SK-N-SH (cell line): ENCODE measurements at regions not wholly inside any gene's neighbourhood (a gene's known extent, or its start where the extent isn't known, plus 50 kb on each side); places are given as distances from the start of the nearest gene placed in this dataset.

Experiments
- CTCF ChIA-PET: fragments of 300-600, 350-600 bp; formaldehyde crosslinking; extraction: SDS; loops from one replicate; lab custom pipeline; 2021; lab: Yijun Ruan, JAX
- POLR2A ChIA-PET: fragments of 350-600 bp; sonication (Branson Sonifier 250); formaldehyde crosslinking; extraction: SDS; loops from one replicate; lab custom pipeline; 2020; ENCODE audit warnings: antibody characterized with exemption, inconsistent platforms; lab: Yijun Ruan, JAX
- DNase-seq: peaks from one replicate; pipeline ENCODE4 v3.0.0; 2012
- H2AFZ ChIP-seq: fragments of 200-600 bp; sonication (generic); 2 replicates; pipeline ENCODE4 v1.8.1; 2016; ENCODE audit warnings: antibody characterized with exemption, mild to moderate bottlenecking, low read depth
- H3F3A ChIP-seq: fragments of 200-600 bp; sonication (generic); replicated peaks from 2 replicates; pipeline ENCODE3; 2016; ENCODE audit warnings: antibody characterized with exemption, mild to moderate bottlenecking; ENCODE audit not compliant: insufficient read depth
- H3K27ac ChIP-seq, 2 experiments: fragments of 200-500 bp in 1 of 2; fragments of 200-600 bp in 1 of 2; sonication (Bioruptor generic) in 1 of 2; sonication (generic), shearing (Covaris generic) in 1 of 2; 2 replicates each; pipeline versions ENCODE4 v1.5.1 to v1.6.1; 2014 to 2016; ENCODE audit warnings: low read depth in 2 of 2, inconsistent platforms in 1 of 2, low read length in 1 of 2, mild to moderate bottlenecking in 1 of 2, mixed read lengths in 1 of 2
- H3K27me3 ChIP-seq: fragments of 200-600 bp; sonication (generic), shearing (Covaris generic); 2 replicates; pipeline ENCODE4 v1.6.1; 2016; ENCODE audit warnings: mixed run types; ENCODE audit not compliant: insufficient read depth
- H3K36me3 ChIP-seq, 2 experiments: fragments of 200-500 bp in 1 of 2; fragments of 200-600 bp in 1 of 2; sonication (Bioruptor generic) in 1 of 2; sonication (generic) in 1 of 2; replicated peaks in 1 of 2; 2 replicates each; pipeline versions ENCODE3 to v1.5.1; 2014 to 2016; ENCODE audit warnings: low read length in 1 of 2, mild to moderate bottlenecking in 1 of 2; ENCODE audit not compliant: insufficient read depth in 2 of 2, control insufficient read depth in 1 of 2
- H3K4me1 ChIP-seq, 2 experiments: fragments of 200-500 bp in 1 of 2; fragments of 200-600 bp in 1 of 2; sonication (Bioruptor generic) in 1 of 2; sonication (generic), shearing (Covaris generic) in 1 of 2; 2 replicates each; pipeline versions ENCODE4 v1.5.1 to v1.6.1; 2014 to 2016; ENCODE audit warnings: low read depth in 1 of 2, low read length in 1 of 2, mixed run types in 1 of 2; ENCODE audit not compliant: insufficient read depth in 2 of 2, control insufficient read depth in 1 of 2
- H3K4me2 ChIP-seq: fragments of 200-600 bp; sonication (generic), shearing (Covaris generic); 2 replicates; pipeline ENCODE4 v1.6.1; 2017; ENCODE audit warnings: mixed run types
- H3K4me3 ChIP-seq, 2 experiments: fragments of 200-500 bp in 1 of 2; fragments of 200-600 bp in 1 of 2; sonication (Bioruptor generic) in 1 of 2; sonication (generic), shearing (Covaris generic) in 1 of 2; 2 replicates each; pipeline versions ENCODE4 v1.5.1 to v1.8.1; 2014 to 2016; ENCODE audit warnings: low read depth in 2 of 2, inconsistent platforms in 1 of 2, low read length in 1 of 2, mild to moderate bottlenecking in 1 of 2, mixed read lengths in 1 of 2, moderate library complexity in 1 of 2
- H3K79me2 ChIP-seq: fragments of 200-600 bp; sonication (generic); 2 replicates; pipeline ENCODE4 v1.8.1; 2017; ENCODE audit warnings: mild to moderate bottlenecking; ENCODE audit not compliant: insufficient read depth
- H3K9ac ChIP-seq: fragments of 200-600 bp; sonication (generic); 2 replicates; pipeline ENCODE4 v1.6.1; 2017; ENCODE audit warnings: mixed run types
- H3K9me2 ChIP-seq: fragments of 200-600 bp; sonication (generic); 2 replicates; pipeline ENCODE4 v1.6.1; 2017; ENCODE audit warnings: mixed run types
- H3K9me3 ChIP-seq: fragments of 200-600 bp; sonication (generic); 2 replicates; pipeline ENCODE4 v1.6.1; 2017; ENCODE audit warnings: mixed run types, mild to moderate bottlenecking, moderate library complexity
- H4K20me1 ChIP-seq: fragments of 200-600 bp; sonication (generic); 2 replicates; pipeline ENCODE4 v1.6.1; 2017; ENCODE audit warnings: mild to moderate bottlenecking, mixed run types; ENCODE audit not compliant: insufficient read depth
- FOXJ3 ChIP-seq: sonication (generic); formaldehyde crosslinking; IDR thresholded peaks from 2 replicates; pipeline ENCODE4 v1.5.1; 2020; ENCODE audit warnings: mild to moderate bottlenecking, missing genetic modification reagents
- GABPA ChIP-seq: IDR thresholded peaks from 2 replicates; pipeline ENCODE4 v1.4.0; 2012; ENCODE audit warnings: low read depth, mild to moderate bottlenecking
- MXI1 ChIP-seq: IDR thresholded peaks from 2 replicates; pipeline ENCODE4 v1.6.1; 2012; ENCODE audit warnings: mild to moderate bottlenecking, low read depth, low read length, improper control_type of control experiment
- NRF1 ChIP-seq: IDR thresholded peaks from 2 replicates; pipeline ENCODE4 v1.6.1; 2012; ENCODE audit warnings: low read depth, mild to moderate bottlenecking, low read length
- REST ChIP-seq: IDR thresholded peaks from 2 replicates; pipeline ENCODE4 v1.6.1; 2012; ENCODE audit warnings: mild to moderate bottlenecking, low read depth, low read length, moderate library complexity
- RXRA ChIP-seq: IDR thresholded peaks from 2 replicates; pipeline ENCODE4 v1.4.0; 2012; ENCODE audit warnings: low read depth, mild to moderate bottlenecking, borderline replicate concordance
- TAF1 ChIP-seq: IDR thresholded peaks from 2 replicates; pipeline ENCODE4 v1.6.1; 2012; ENCODE audit warnings: low read depth, mild to moderate bottlenecking, low read length, moderate library complexity, borderline replicate concordance
- USF2 ChIP-seq: fragments of 150-350 bp; IDR thresholded peaks from 2 replicates; pipeline ENCODE4 v1.6.1; 2017; ENCODE audit warnings: antibody characterized with exemption, low read length, low read depth, borderline replicate concordance
- YY1 ChIP-seq: IDR thresholded peaks from 2 replicates; pipeline ENCODE4 v1.4.0; 2012; ENCODE audit warnings: low read depth, mild to moderate bottlenecking
- WGBS: methylation state at CpG from one replicate; pipeline ENCODE4 v1.1.6; 2017; ENCODE audit warnings: low lambda C conversion rate; 5-methylcytosine and 5-hydroxymethylcytosine counted together

- Histone ChIP-seq H4K20me1 (no peaks in the 10 kb centered on the region), H2AFZ (no peak overlapping the region), H3K27ac (no peak overlapping the region), H3K9me3 (no peaks in the 10 kb centered on the region), H3K4me2 (no peak overlapping the region), H3K36me3 (no peaks in the 10 kb centered on the region), H3K27me3 (no peaks in the 10 kb centered on the region; the same call in 1 of the 2 replicates), H3K4me1 (peaks cover 0 to 2% of the 10 kb centered on the region in 2 experiments; a peak in 1 of 4 replicates), H3K79me2 (no peaks in the 10 kb centered on the region), H3K9ac (no peak overlapping the region), H3K9me2 (no peaks in the 10 kb centered on the region), H3F3A (no peaks in the 10 kb centered on the region), H3K4me3 (no peak overlapping the region)
- 72% methylated on average over 4 of the region's 4 CpGs for WGBS
- CTCF ChIA-PET, result no interaction called here
- DNase-seq, result no peak
- no peak for TF ChIP-seq USF2
- no peak for TF ChIP-seq FOXJ3 (CRISPR knock-in tag)
- TF ChIP-seq YY1, result no peak
- TF ChIP-seq TAF1, result no peak
- TF ChIP-seq GABPA, result no peak
- TF ChIP-seq REST, result no peak
- no peak for TF ChIP-seq RXRA
- TF ChIP-seq NRF1, result no peak
- POLR2A ChIA-PET, result no interaction called here
These were observed 125.2 kb upstream of the ADPGK start for GRCh38 chr15:72908713-72909112.

- Histone ChIP-seq H3F3A (no peaks in the 10 kb centered on the region), H3K27me3 (no peaks in the 10 kb centered on the region; the same call in 1 of the 2 replicates), H3K9me2 (no peaks in the 10 kb centered on the region), H3K4me2 (no peak overlapping the region), H3K9ac (no peak overlapping the region), H3K36me3 (no peaks in the 10 kb centered on the region), H4K20me1 (no peaks in the 10 kb centered on the region), H3K27ac (no peak overlapping the region), H3K4me1 (peaks cover 0 to 2% of the 10 kb centered on the region in 2 experiments; a peak in 1 of 4 replicates), H3K79me2 (no peaks in the 10 kb centered on the region), H2AFZ (no peak overlapping the region), H3K4me3 (no peak overlapping the region), H3K9me3 (no peaks in the 10 kb centered on the region)
- 23% methylated on average over 1 of the region's 1 CpG for WGBS
- POLR2A ChIA-PET, result no interaction called here
- DNase-seq, result peak; percentile 47
- TF ChIP-seq MXI1, result no peak
- CTCF ChIA-PET, result no interaction called here
These were observed 124.2 kb upstream of the ADPGK start for GRCh38 chr15:72907733-72908132.
